RCC 7860 (cell line): ENCODE measurements at regions not wholly inside any gene's neighbourhood (a gene's known extent, or its start where the extent isn't known, plus 50 kb on each side); places are given as distances from the start of the nearest gene placed in this dataset.

Experiments
- DNase-seq: peaks from one replicate; pipeline ENCODE4 v3.0.0-alpha.2; 2015; ENCODE audit warnings: low spot score
- FAIRE-seq: peaks from 2 replicates; lab custom pipeline; 2012; peaks lifted over from hg19 to GRCh38; lab: Jason Lieb, UNC

DNA sequence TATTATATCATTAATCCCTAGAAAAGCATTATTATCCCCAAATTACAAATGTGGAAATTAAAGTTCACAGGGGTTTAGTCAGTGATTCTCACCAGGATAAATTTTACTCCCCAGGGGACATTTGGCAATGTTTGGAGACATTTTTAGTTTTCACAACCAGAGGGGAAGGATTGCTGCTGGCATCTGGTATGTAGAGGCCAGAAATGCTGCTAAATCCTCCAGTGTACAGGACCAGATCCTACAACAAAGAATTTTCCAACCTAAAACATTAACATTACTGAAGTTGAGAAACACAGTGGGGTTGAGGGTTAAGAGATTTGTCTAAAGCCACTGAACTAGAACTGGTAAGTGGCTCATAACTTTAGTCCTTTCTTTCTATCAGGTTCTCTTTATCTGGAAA lies 162.0 kb upstream of the SYT6 start:
- no peak for DNase-seq
- FAIRE-seq, result no peak

GRCh38 chr1:114314576-114314975 lies 160.9 kb upstream of the SYT6 start:
- no peak for DNase-seq
- FAIRE-seq, result no peak

DNA sequence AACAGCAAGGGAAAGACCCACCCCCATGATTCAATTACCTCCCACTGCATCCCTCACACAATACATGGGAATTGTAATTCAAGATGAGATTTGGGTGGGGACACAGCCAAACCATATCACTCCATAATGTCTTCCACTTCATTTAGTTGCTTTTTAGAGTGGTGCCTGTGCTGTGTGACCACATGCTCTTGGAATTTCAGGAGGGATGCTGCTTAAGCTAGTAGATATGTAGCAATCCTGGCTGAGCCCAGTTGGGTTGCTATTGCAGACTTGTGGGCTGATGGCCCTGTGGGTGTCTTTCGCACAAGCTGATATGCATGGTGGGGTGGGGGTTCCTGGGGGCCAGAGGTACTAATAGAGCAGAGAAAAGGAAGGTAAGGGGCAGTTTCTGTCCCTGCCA lies 160.4 kb upstream of the SYT6 start:
- no peak for DNase-seq
- FAIRE-seq, result no peak

GRCh38 chr1:114310695-114311271 lies 157.1 kb upstream of the SYT6 start:
- peak; percentile 70 for FAIRE-seq
- DNase-seq, result peak; percentile 57

GRCh38 chr1:114302821-114303220 lies 149.2 kb upstream of the SYT6 start:
- no peak for DNase-seq

GRCh38 chr1:114299331-114299975 lies 145.8 kb upstream of the SYT6 start:
- no peak for FAIRE-seq
- no peak for DNase-seq

More at GRCh38 chr1:114302821-114303220, 149.2 kb upstream of the SYT6 start:
- peak; percentile 12 for FAIRE-seq

- FAIRE-seq (no peak), DNase-seq (no peak)
These were observed 144.3 kb upstream of the SYT6 start for GRCh38 chr1:114298008-114298407.

DNA sequence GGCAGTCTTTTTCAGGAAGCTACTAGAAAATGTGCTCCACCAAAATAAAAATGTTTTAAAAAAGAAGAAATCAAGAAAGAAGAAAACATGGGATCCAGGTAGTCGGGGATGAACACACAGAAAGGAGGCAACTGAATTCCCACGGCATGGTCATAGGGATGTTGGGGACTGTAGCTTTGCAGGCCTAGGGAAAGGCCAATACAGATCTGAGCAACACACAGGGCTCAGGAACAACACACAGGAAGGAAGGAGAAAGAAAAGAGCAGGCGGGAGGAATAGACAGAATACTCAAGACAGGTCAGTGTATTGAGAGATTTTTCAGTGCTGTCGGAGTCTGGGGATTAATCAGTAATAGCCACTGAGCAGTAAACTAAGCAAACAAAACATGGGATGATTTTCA lies 142.7 kb upstream of the SYT6 start:
- FAIRE-seq, result no peak

DNA sequence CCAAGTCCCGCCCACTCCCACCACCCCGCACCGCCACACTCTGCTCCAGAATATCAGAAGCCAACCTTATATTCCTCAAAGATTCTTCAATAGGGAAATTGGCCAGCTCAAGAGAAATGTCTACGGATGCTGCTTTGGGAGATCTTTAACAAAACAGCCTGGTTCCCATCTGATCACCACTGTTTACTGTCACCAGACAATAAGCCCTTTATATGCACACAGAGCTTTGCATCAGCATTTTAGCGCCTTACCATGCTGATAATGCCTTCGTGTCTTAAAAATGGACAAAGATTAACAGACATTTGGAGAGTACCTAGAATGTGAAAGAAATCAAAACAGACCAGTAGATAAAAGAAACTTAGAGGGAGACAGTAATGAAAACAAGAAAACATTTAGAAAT lies 141.7 kb upstream of the SYT6 start:
- DNase-seq (no peak), FAIRE-seq (no peak)

More for the DNA sequence above, 142.7 kb upstream of the SYT6 start:
- DNase-seq, result no peak

DNA sequence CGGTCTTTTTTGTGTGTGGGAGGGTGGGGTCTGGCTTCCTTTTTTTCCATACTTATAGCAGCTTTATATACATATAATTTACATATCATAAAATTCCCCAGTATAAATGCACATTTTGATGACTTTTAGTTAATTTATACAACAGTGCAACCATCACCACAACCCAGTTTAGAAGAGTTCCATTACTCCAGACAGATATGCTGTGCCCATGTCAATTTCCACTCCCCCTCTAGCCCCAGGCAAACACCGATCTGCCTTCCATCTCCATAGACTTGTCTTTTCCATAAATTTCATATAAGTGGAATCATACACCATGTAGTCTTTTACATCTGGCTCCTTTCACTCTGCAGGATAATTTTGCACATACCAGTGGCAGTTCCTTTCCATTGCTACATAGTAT lies 139.2 kb upstream of the SYT6 start:
- no peak for DNase-seq
- FAIRE-seq, result no peak

- DNase-seq, result no peak
- no peak for FAIRE-seq
These were observed 138.5 kb upstream of the SYT6 start for GRCh38 chr1:114292194-114292593.

GRCh38 chr1:114290776-114291175 lies 137.1 kb upstream of the SYT6 start:
- DNase-seq (no peak), FAIRE-seq (no peak)

DNA sequence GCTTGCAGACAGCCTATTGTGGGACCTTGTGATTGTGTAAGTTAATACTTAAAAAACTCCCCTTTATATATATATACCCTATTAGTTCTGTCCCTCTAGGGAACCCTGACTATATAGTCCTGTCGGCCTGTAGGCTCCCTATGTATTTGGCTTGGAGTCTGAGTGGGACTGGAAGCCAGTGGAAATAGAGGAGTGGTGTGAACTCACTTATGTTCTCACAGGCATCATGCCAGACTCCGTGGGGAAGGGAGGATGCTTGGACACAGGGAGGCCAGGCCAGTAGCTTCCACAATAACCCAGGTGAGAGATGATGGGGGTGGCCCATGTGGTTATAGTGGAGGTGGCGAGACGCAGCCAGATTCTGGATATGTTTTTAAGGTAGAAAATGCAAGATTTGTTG lies 136.7 kb upstream of the SYT6 start:
- FAIRE-seq (no peak), DNase-seq (no peak)

DNA sequence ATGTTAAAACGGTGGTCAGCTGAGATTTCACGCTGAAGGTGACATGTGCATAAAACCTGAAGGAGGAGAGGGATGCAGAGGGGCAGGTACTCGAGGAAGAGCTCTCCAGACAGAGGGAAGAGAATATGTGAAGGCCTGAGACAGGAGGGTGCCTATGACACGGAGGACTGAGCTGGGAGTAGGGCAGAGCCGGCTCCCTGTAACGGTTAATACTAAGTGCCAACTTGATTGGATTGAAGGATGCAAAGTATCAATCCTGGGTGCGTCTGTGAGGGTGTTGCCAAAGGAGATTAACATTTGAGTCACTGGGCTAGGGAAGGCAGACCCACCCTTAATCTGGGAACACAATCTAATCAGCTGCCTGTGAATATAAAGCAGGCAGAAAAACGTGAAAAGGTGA lies 136.2 kb upstream of the SYT6 start:
- DNase-seq (no peak), FAIRE-seq (no peak)

GRCh38 chr1:114289306-114289705 lies 135.6 kb upstream of the SYT6 start:
- DNase-seq (no peak), FAIRE-seq (no peak)

DNA sequence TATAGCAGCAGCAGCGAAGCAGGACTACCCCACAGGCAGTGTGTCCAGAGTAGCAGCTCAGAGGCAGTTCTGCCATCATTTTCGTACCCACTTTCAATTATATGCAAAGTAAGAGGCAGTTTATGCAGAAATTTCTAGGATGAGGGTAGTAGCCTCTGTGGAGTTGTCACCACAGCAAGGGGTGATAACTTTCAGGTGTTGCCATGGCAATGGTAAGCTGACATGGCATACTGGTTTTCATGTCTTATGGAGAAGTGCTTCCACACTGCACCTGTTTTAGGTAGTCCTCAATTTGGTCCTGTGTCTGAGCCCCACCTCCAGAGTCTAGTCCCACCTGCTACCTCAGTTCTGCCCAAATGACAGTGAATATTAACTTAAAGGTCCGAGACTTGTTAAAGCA lies 133.3 kb upstream of the SYT6 start:
- DNase-seq, result no peak
- no peak for FAIRE-seq

DNA sequence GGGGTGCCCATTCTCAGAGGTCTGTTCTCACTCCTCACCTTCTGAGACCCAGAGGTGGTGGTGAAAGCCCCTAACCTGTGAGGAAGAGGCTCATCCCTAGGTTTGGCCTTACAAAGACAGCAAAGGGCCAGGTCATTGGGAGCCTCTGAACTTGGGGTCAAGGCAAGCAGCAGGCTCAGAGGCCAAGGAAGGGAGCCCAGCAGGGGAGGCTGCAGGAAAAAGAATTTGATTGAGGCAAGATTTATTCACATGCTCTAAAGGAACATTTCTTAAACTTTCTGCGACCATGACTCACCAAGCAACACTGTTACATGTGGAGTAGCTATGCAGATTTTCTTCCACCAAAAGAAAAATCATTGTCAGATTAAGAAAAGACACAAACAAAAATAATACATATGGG lies 132.5 kb upstream of the SYT6 start:
- DNase-seq, result no peak
- FAIRE-seq, result no peak

GRCh38 chr1:114282751-114283403 lies 129.2 kb upstream of the SYT6 start:
- FAIRE-seq, result peak; percentile 31

DNA sequence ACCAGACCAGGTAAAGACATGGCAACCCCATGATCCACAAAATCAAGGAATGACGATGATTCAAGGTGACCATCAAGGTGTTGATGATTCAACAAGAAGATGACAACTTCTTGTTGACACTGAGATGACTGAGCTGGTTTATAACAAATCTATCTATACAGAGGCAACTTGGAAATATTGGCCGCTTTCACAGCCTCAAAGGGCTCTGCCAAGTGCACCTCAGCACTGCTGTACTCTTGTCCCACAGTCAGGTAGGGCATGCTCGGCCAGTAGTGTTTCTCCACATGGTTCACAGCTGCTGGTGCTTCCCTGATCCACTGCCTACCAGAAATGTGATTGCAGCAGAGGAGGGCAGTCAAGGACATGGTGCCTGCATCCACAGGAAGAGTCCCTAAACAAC lies 125.2 kb upstream of the SYT6 start:
- FAIRE-seq (no peak), DNase-seq (no peak)

More at GRCh38 chr1:114282751-114283403, 129.2 kb upstream of the SYT6 start:
- peak; percentile 59 for DNase-seq

GRCh38 chr1:114278430-114278829 lies 124.8 kb upstream of the SYT6 start:
- FAIRE-seq (no peak), DNase-seq (no peak)

GRCh38 chr1:114274621-114275317 lies 121.1 kb upstream of the SYT6 start:
- DNase-seq, result no peak

DNA sequence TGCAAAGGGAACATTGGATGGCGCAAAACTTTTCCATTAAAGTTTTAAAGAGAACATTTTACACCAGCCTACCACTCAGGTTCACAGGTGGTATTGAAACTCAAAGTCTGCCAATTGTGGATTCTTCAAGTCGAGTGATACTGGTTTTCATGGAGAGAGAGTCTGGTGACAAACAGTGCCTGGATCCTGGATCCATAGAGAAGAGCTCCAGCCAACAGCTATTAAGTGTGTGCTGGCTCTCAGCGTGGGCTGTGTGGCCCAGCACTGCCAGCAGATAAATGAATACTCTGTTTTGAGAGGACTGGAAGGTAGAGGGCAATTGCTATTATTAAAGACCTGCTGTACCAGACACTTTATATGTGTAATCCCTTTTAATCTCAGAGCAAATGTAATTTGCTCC lies 118.9 kb upstream of the SYT6 start:
- DNase-seq, result no peak
- FAIRE-seq, result no peak

More at GRCh38 chr1:114274621-114275317, 121.1 kb upstream of the SYT6 start:
- FAIRE-seq, result no peak
